ENCODE measurements at regions not wholly inside any gene's neighbourhood (a gene's known extent, or its start where the extent isn't known, plus 50 kb on each side); places are given as distances from the start of the nearest gene placed in this dataset.
A peak's percentile ranks its signal among the peaks of the same experiment; 100 is the strongest.

GRCh38 chr7:130912082-130912861 lies 178.3 kb upstream of the KLF14 start:
- Histone ChIP-seq H3K4me2 (ENCODE audit: low read depth, low read length) (peak overlapping the region; percentile 76), H3K27me3 (replicated peaks; ENCODE audit: insufficient read depth, low read length) (no peaks in the 10 kb centered on the region), H3K27ac (ENCODE audit: low read length) (peak overlapping the region; percentile 76), H3K4me3 (ENCODE audit: low read length) (peak overlapping the region; percentile 62), H3F3A (ENCODE audit: insufficient read depth, low read length) (peaks cover 29% of the 10 kb centered on the region), H4K20me1 (ENCODE audit: insufficient read depth, low read length) (peaks cover 41% of the 10 kb centered on the region), H3K79me2 (ENCODE audit: low read length) (peaks cover 80% of the 10 kb centered on the region), H3K9ac (ENCODE audit: low read length) (peak overlapping the region; percentile 39), H3K4me1 (ENCODE audit: low read length) (peaks cover 20% of the 10 kb centered on the region), H3K9me3 (replicated peaks; ENCODE audit: insufficient read depth, low read length) (no peaks in the 10 kb centered on the region), H3K36me3 (replicated peaks; ENCODE audit: insufficient read depth, low read length) (no peaks in the 10 kb centered on the region), H2AFZ (ENCODE audit: low read length) (no peak overlapping the region), H3K9me2 (replicated peaks; ENCODE audit: insufficient read depth, low read length) (no peaks in the 10 kb centered on the region)
- no peak for TF ChIP-seq EZH2 (optimal IDR thresholded peaks at IDR 0.05; ENCODE audit: low read depth, low read length)
- no peak for DNase-seq

DNA sequence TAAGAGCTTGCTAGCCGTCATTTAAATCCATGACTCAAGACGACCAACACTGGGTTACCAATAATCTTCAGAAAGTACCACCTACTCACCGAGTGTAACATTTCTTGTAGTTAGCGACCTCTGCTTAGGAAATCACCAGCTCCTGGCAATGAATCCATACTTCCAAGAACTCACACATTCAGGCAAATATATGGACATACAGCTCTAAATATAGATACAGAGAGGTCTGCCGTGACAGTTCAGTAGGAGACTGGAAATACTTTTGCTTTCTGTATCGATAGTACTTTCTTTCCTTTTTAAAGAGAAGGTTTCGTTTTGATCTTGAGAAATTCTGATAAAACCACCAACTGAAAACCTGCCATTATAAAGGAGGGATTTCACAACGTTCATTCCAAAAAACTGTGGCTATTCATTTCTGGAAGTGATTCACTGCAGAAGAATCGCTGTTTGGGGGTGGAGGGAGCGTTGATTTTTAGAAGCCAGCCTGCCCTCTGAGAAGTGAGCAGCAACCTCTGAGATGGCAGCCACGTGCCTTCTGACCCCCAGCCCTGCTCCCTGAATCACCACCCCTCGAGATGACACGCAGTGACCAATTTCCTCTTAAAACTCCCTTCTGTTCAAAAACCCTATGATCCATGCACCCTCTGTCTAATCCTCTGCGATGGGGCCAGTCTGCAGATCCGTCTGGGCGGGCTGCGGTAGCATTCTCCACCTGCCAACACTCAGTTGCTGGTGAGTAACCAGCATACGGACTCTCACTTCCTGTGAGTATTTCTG lies 179.0 kb upstream of the KLF14 start:
- Histone ChIP-seq H3K4me1 (ENCODE audit: low read length) (peaks cover 20% of the 10 kb centered on the region), H3K9ac (ENCODE audit: low read length) (peak overlapping the region; percentile 39), H2AFZ (ENCODE audit: low read length) (no peak overlapping the region), H3K79me2 (ENCODE audit: low read length) (peaks cover 79% of the 10 kb centered on the region), H3K4me2 (ENCODE audit: low read depth, low read length) (peak overlapping the region; percentile 76), H3K27me3 (replicated peaks; ENCODE audit: insufficient read depth, low read length) (no peaks in the 10 kb centered on the region), H3F3A (ENCODE audit: insufficient read depth, low read length) (peaks cover 29% of the 10 kb centered on the region), H3K4me3 (ENCODE audit: low read length) (peak overlapping the region; percentile 62), H4K20me1 (ENCODE audit: insufficient read depth, low read length) (peaks cover 41% of the 10 kb centered on the region), H3K9me2 (replicated peaks; ENCODE audit: insufficient read depth, low read length) (no peaks in the 10 kb centered on the region), H3K9me3 (replicated peaks; ENCODE audit: insufficient read depth, low read length) (no peaks in the 10 kb centered on the region), H3K27ac (ENCODE audit: low read length) (peak overlapping the region; percentile 76), H3K36me3 (replicated peaks; ENCODE audit: insufficient read depth, low read length) (no peaks in the 10 kb centered on the region)
- peak; percentile 95 for DNase-seq
- TF ChIP-seq EZH2 (optimal IDR thresholded peaks at IDR 0.05; ENCODE audit: low read depth, low read length) (no peak), EZH2phosphoT487 (IDR thresholded peaks at IDR 0.05; ENCODE audit: low read length) (no peak)
- TF ChIP-seq, protein P1, sequence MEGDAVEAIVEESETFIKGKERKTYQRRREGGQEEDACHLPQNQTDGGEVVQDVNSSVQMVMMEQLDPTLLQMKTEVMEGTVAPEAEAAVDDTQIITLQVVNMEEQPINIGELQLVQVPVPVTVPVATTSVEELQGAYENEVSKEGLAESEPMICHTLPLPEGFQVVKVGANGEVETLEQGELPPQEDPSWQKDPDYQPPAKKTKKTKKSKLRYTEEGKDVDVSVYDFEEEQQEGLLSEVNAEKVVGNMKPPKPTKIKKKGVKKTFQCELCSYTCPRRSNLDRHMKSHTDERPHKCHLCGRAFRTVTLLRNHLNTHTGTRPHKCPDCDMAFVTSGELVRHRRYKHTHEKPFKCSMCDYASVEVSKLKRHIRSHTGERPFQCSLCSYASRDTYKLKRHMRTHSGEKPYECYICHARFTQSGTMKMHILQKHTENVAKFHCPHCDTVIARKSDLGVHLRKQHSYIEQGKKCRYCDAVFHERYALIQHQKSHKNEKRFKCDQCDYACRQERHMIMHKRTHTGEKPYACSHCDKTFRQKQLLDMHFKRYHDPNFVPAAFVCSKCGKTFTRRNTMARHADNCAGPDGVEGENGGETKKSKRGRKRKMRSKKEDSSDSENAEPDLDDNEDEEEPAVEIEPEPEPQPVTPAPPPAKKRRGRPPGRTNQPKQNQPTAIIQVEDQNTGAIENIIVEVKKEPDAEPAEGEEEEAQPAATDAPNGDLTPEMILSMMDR (IDR thresholded peaks at IDR 0.05; ENCODE audit: low read length), result no peak

GRCh38 chr7:130913639-130914553 lies 179.9 kb upstream of the KLF14 start:
- Histone ChIP-seq H3K79me2 (ENCODE audit: low read length) (peaks cover 84% of the 10 kb centered on the region), H3K9ac (ENCODE audit: low read length) (peak overlapping the region; percentile 39), H3F3A (ENCODE audit: insufficient read depth, low read length) (peaks cover 29% of the 10 kb centered on the region), H3K9me2 (replicated peaks; ENCODE audit: insufficient read depth, low read length) (no peaks in the 10 kb centered on the region), H3K9me3 (replicated peaks; ENCODE audit: insufficient read depth, low read length) (no peaks in the 10 kb centered on the region), H4K20me1 (ENCODE audit: insufficient read depth, low read length) (peaks cover 44% of the 10 kb centered on the region), H3K27ac (ENCODE audit: low read length) (peak overlapping the region; percentile 76), H3K4me3 (ENCODE audit: low read length) (peak overlapping the region; percentile 62), H3K27me3 (replicated peaks; ENCODE audit: insufficient read depth, low read length) (no peaks in the 10 kb centered on the region), H3K36me3 (replicated peaks; ENCODE audit: insufficient read depth, low read length) (no peaks in the 10 kb centered on the region), H3K4me2 (ENCODE audit: low read depth, low read length) (peak overlapping the region; percentile 76), H3K4me1 (ENCODE audit: low read length) (peaks cover 20% of the 10 kb centered on the region), H2AFZ (ENCODE audit: low read length) (no peak overlapping the region)
- DNase-seq, result peak; percentile 13
- TF ChIP-seq EZH2 (optimal IDR thresholded peaks at IDR 0.05; ENCODE audit: low read depth, low read length), result no peak
- TF ChIP-seq, protein P1 (IDR thresholded peaks at IDR 0.05; ENCODE audit: low read length), result no peak
- no peak for TF ChIP-seq EZH2phosphoT487 (IDR thresholded peaks at IDR 0.05; ENCODE audit: low read length)
